ENCODE measurements at regions not wholly inside any gene's neighbourhood (a gene's known extent, or its start where the extent isn't known, plus 50 kb on each side); places are given as distances from the start of the nearest gene placed in this dataset.

- no peak for DNase-seq
Measured at GRCh38 chr10:128960517-128960916, 506.5 kb upstream of the MGMT start.

- DNase-seq, result no peak
Measured at GRCh38 chr10:128962182-128962581, 504.9 kb upstream of the MGMT start.

- DNase-seq, result no peak
Measured at GRCh38 chr10:128963211-128964099, 503.6 kb upstream of the MGMT start.

GRCh38 chr10:128964100-128964403 is 503.0 kb upstream of the MGMT start:
- no peak for DNase-seq

GRCh38 chr10:128967980-128968756 is 498.9 kb upstream of the MGMT start:
- no peak for DNase-seq

- DNase-seq, result no peak
Measured at GRCh38 chr10:128969551-128969950, 497.5 kb upstream of the MGMT start.

GRCh38 chr10:128971374-128972035 is 495.5 kb upstream of the MGMT start:
- DNase-seq, result no peak

GRCh38 chr10:128972036-128972405 is 495.0 kb upstream of the MGMT start:
- DNase-seq, result no peak

- DNase-seq, result no peak
Measured at GRCh38 chr10:128973221-128973620, 493.8 kb upstream of the MGMT start.

GRCh38 chr10:128976856-128977255 is 490.2 kb upstream of the MGMT start:
- DNase-seq, result no peak

- no peak for DNase-seq
Measured at GRCh38 chr10:128978211-128978610, 488.8 kb upstream of the MGMT start.

- no peak for DNase-seq
Measured at GRCh38 chr10:128979405-128979804, 487.6 kb upstream of the MGMT start.

- no peak for DNase-seq
Measured at GRCh38 chr10:128981251-128981650, 485.8 kb upstream of the MGMT start.

GRCh38 chr10:128981881-128982615 is 485.0 kb upstream of the MGMT start:
- no peak for DNase-seq

GRCh38 chr10:128982616-128982915 is 484.5 kb upstream of the MGMT start:
- no peak for DNase-seq

- no peak for DNase-seq
Measured at GRCh38 chr10:128985036-128985435, 482.0 kb upstream of the MGMT start.

GRCh38 chr10:128990986-128991385 is 476.1 kb upstream of the MGMT start:
- no peak for DNase-seq

GRCh38 chr10:128992770-128993169 is 474.3 kb upstream of the MGMT start:
- no peak for DNase-seq

- no peak for DNase-seq
Measured at GRCh38 chr10:128993443-128993842, 473.6 kb upstream of the MGMT start.

- DNase-seq, result no peak
Measured at GRCh38 chr10:128993911-128994538, 473.0 kb upstream of the MGMT start.

GRCh38 chr10:128994598-128995143 is 472.4 kb upstream of the MGMT start:
- no peak for DNase-seq

GRCh38 chr10:128995676-128996075 is 471.4 kb upstream of the MGMT start:
- DNase-seq, result no peak

GRCh38 chr10:128996092-128996491 is 470.9 kb upstream of the MGMT start:
- no peak for DNase-seq
